Upper lobe of right lung (tissue), 1 donor: ENCODE measurements at regions not wholly inside any gene's neighbourhood (a gene's known extent, or its start where the extent isn't known, plus 50 kb on each side); places are given as distances from the start of the nearest gene placed in this dataset.

Source experiments
- ATAC-seq: fragments of 200-7000 bp; cut with Tn5 transposase; one replicate; pipeline ENCODE4 v1.9.1; 2020; ENCODE audit warnings: mild to moderate bottlenecking, moderate library complexity
- DNase-seq: peaks from one replicate; pipeline ENCODE4 v3.0.0-alpha.2; 2020
- H3K27ac ChIP-seq: fragments of 200-600 bp; one replicate; pipeline ENCODE4 v1.8.0; 2022
- H3K27me3 ChIP-seq: fragments of 200-600 bp; one replicate; pipeline ENCODE4 v1.8.0; 2022; ENCODE audit warnings: mild to moderate bottlenecking
- H3K36me3 ChIP-seq: fragments of 200-600 bp; one replicate; pipeline ENCODE4 v1.8.0; 2022
- H3K4me1 ChIP-seq: fragments of 200-600 bp; one replicate; pipeline ENCODE4 v1.8.0; 2022
- H3K4me3 ChIP-seq: fragments of 200-600 bp; one replicate; pipeline ENCODE4 v1.8.0; 2022; ENCODE audit warnings: mild to moderate bottlenecking
- H3K9me3 ChIP-seq: fragments of 200-600 bp; one replicate; pipeline ENCODE4 v1.8.0; 2022
- CTCF ChIP-seq: fragments of 200-600 bp; IDR thresholded peaks from one replicate; pipeline ENCODE4 v1.8.0; 2022; ENCODE audit warnings: antibody characterized with exemption
- intact Hi-C: fragments of 100-400 bp; cut with DNase I; formaldehyde crosslinking; loops from one replicate; pipeline ENCODE4 v1.11.0; 2022
- donor health status: DM: no; HTN: yes; CAD: no; lungs with severe emphysema.

DNA sequence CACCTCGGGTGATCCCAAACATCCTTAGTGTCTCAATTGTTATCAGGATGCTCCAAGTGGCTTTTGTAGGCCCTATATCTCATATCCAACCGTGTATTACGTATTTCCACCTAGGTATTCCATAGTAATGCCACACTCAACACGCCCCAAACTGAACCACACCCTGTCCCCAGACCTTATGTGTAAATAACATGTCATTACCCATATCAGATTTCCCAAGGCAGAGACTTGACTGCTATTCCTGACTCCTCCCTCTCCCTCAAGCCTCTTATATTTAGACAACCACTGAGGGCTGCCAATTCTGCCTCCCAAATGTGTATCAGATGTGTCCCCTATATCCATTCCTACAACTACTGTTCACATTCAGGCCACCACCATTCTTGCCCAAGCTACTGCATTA lies 132.8 kb upstream of the NCAM1 start:
- H3K27ac ChIP-seq, result no peak overlapping the region
- TF ChIP-seq CTCF, result no peak
- no peak for ATAC-seq
- intact Hi-C loops, result no loop called here
- no peaks in the 10 kb centered on the region for H3K9me3 ChIP-seq
- no peaks in the 10 kb centered on the region for H3K4me1 ChIP-seq
- no peak for DNase-seq
- H3K27me3 ChIP-seq, result no peaks in the 10 kb centered on the region
- no peak overlapping the region for H3K4me3 ChIP-seq
- no peaks in the 10 kb centered on the region for H3K36me3 ChIP-seq

- no peaks in the 10 kb centered on the region for H3K36me3 ChIP-seq
- no peaks in the 10 kb centered on the region for H3K4me1 ChIP-seq
- no peaks in the 10 kb centered on the region for H3K27me3 ChIP-seq
- H3K9me3 ChIP-seq, result no peaks in the 10 kb centered on the region
- TF ChIP-seq CTCF, result no peak
- no peak for DNase-seq
- intact Hi-C loops, result no loop called here
- ATAC-seq, result no peak
- H3K4me3 ChIP-seq, result no peak overlapping the region
- H3K27ac ChIP-seq, result no peak overlapping the region
Measured at GRCh38 chr11:112829971-112830654, 131.1 kb upstream of the NCAM1 start.

GRCh38 chr11:112831041-112831440 lies 130.2 kb upstream of the NCAM1 start:
- no peak for ATAC-seq
- Histone ChIP-seq H3K4me3 (no peak overlapping the region), H3K36me3 (no peaks in the 10 kb centered on the region), H3K9me3 (no peaks in the 10 kb centered on the region), H3K27me3 (no peaks in the 10 kb centered on the region), H3K27ac (no peak overlapping the region), H3K4me1 (no peaks in the 10 kb centered on the region)
- intact Hi-C loops, result no loop called here
- no peak for TF ChIP-seq CTCF
- DNase-seq, result no peak

- H3K27ac ChIP-seq, result no peak overlapping the region
- ATAC-seq (no peak), DNase-seq (no peak)
- H3K4me3 ChIP-seq, result no peak overlapping the region
- no peaks in the 10 kb centered on the region for H3K27me3 ChIP-seq
- no peaks in the 10 kb centered on the region for H3K36me3 ChIP-seq
- no peaks in the 10 kb centered on the region for H3K4me1 ChIP-seq
- H3K9me3 ChIP-seq, result no peaks in the 10 kb centered on the region
- intact Hi-C loops, result no loop called here
- no peak for TF ChIP-seq CTCF
Measured at GRCh38 chr11:112831969-112832766, 129.1 kb upstream of the NCAM1 start.

GRCh38 chr11:112834277-112834755 lies 126.9 kb upstream of the NCAM1 start:
- no peak overlapping the region for H3K4me3 ChIP-seq
- intact Hi-C loops, result no loop called here
- ATAC-seq (peak; percentile 47), DNase-seq (peak; percentile 70)
- no peaks in the 10 kb centered on the region for H3K36me3 ChIP-seq
- no peak for TF ChIP-seq CTCF
- no peak overlapping the region for H3K27ac ChIP-seq
- H3K27me3 ChIP-seq, result no peaks in the 10 kb centered on the region
- H3K4me1 ChIP-seq, result no peaks in the 10 kb centered on the region
- H3K9me3 ChIP-seq, result no peaks in the 10 kb centered on the region
